MCF 10A (cell line): ENCODE measurements at regions not wholly inside any gene's neighbourhood (a gene's known extent, or its start where the extent isn't known, plus 50 kb on each side); places are given as distances from the start of the nearest gene placed in this dataset.

Experiments used
- BruUV-seq: library from RNA; stranded (reverse); fragments of 400-500 nt; replicated peaks from 2 replicates; lab custom pipeline; 2021; lab: Mats Ljungman, UMichigan
- CTCF ChIA-PET: fragments of 300-600 bp; sonication (Branson Sonifier 250); formaldehyde crosslinking; extraction: SDS; loops from one replicate; lab custom pipeline; 2021; ENCODE audit warnings: antibody characterized with exemption, inconsistent platforms; lab: Yijun Ruan, JAX
- POLR2A ChIA-PET: fragments of 300-600, 350-650 bp; sonication (Branson Sonifier 250); formaldehyde crosslinking; extraction: SDS; loops from one replicate; lab custom pipeline; 2020; ENCODE audit warnings: antibody characterized with exemption, inconsistent platforms; lab: Yijun Ruan, JAX
- DNase-seq: peaks from one replicate; pipeline ENCODE4 v3.0.0-alpha.2; 2018; ENCODE audit not compliant: unreplicated experiment
- H3K27ac Mint-ChIP-seq: one replicate; pipeline ENCODE4 v1.8.0; 2022; ENCODE audit warnings: mild to moderate bottlenecking, low read depth, mixed read lengths; ENCODE audit not compliant: unreplicated experiment
- H3K27me3 Mint-ChIP-seq: one replicate; pipeline ENCODE4 v1.8.0; 2022; ENCODE audit warnings: mixed read lengths; ENCODE audit not compliant: insufficient read depth, unreplicated experiment
- H3K36me3 Mint-ChIP-seq: one replicate; pipeline ENCODE4 v1.8.0; 2022; ENCODE audit warnings: mild to moderate bottlenecking, moderate library complexity, mixed read lengths; ENCODE audit not compliant: insufficient read depth, unreplicated experiment
- H3K4me1 Mint-ChIP-seq: one replicate; pipeline ENCODE4 v1.8.0; 2022; ENCODE audit warnings: mixed read lengths; ENCODE audit not compliant: insufficient read depth, unreplicated experiment
- H3K4me3 Mint-ChIP-seq: one replicate; pipeline ENCODE4 v1.8.0; 2022; ENCODE audit warnings: mild to moderate bottlenecking, moderate library complexity, mixed read lengths; ENCODE audit not compliant: unreplicated experiment
- H3K9me3 Mint-ChIP-seq: one replicate; pipeline ENCODE4 v1.8.0; 2022; ENCODE audit warnings: mixed read lengths; ENCODE audit not compliant: unreplicated experiment
- CTCF ChIP-seq: fragments of 200-600 bp; IDR thresholded peaks from one replicate; pipeline ENCODE4 v1.8.0; 2022; ENCODE audit warnings: antibody characterized with exemption, mild to moderate bottlenecking; ENCODE audit not compliant: unreplicated experiment
- intact Hi-C: fragments of 100-400 bp; cut with micrococcal nuclease; formaldehyde crosslinking; loops from 2 replicates; pipeline ENCODE4 v1.14.1; 2022

- Mint-ChIP-seq H3K27me3 (no peaks in the 10 kb centered on the region), H3K36me3 (no peaks in the 10 kb centered on the region), H3K9me3 (no peaks in the 10 kb centered on the region), H3K4me3 (no peak overlapping the region), H3K27ac (no peak overlapping the region), H3K4me1 (no peaks in the 10 kb centered on the region)
- intact Hi-C loops: no loop called here
- DNase-seq: no peak
- no peak for TF ChIP-seq CTCF
- BruUV-seq: no TSS peak
- ChIA-PET POLR2A (interaction anchor here (0.6 to 0.7 kb wide), 2 partner anchors 104 to 357 kb away, joined by 3 read pairs; no protein-coding TSS in a partner anchor), CTCF (interaction anchor here (0.5 to 1.2 kb wide), 2 partner anchors 9 to 131 kb away, joined by 3 read pairs; no protein-coding TSS in a partner anchor)
Observed at GRCh38 chr2:150919901-150920300, 341.8 kb downstream of the RBM43 start.

DNA sequence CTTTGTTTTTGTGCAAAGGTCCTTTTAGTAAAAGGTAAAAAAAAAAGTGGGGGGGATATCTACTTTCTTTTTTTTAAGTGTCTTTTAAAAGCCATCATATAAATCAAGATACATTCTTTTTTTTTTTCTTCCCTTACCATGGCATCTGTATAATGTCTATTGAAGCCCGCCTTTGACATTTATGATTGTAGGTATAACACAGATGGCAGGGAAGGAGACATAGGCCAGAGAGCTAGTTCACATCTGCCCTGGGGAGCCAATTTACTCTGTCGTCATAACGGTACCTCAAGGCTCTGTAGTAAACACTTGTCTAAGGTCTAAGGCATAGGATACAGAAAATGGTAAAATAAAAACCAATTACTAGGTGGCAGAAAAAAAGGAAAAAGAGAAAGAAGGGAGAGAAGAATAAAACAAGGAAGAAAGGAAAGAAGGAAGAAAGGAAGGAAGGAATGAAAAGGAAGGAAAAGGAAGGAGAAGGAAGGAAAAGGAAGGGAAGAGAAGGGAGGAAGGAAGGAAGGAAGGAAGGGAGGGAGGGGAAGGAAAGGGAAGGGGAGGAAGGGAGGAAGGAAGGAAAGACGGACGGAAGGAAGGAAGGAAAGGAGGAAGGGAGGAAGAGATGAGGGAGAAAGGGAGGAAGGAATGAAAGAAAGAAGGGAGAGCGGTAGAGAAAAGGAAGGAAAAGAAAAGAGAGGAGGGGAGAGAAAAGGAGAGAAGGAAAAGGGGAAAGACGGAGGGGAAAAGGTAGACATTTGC, 343.5 kb downstream of the RBM43 start:
- intact Hi-C loops: no loop called here
- ChIA-PET CTCF (interaction anchor here (0.6 to 0.8 kb wide), 2 partner anchors 20 to 310 kb away, joined by 3 to 5 read pairs; no protein-coding TSS in a partner anchor), POLR2A (no interaction called here)
- TF ChIP-seq CTCF: no peak
- Mint-ChIP-seq H3K9me3 (no peaks in the 10 kb centered on the region), H3K4me3 (no peak overlapping the region), H3K27ac (no peak overlapping the region), H3K27me3 (no peaks in the 10 kb centered on the region), H3K36me3 (no peaks in the 10 kb centered on the region), H3K4me1 (no peaks in the 10 kb centered on the region)
- BruUV-seq: no TSS peak
- no peak for DNase-seq

- BruUV-seq: no TSS peak
- Mint-ChIP-seq H3K4me1 (peaks cover 7% of the 10 kb centered on the region), H3K9me3 (no peaks in the 10 kb centered on the region), H3K27ac (no peak overlapping the region), H3K36me3 (no peaks in the 10 kb centered on the region), H3K4me3 (no peak overlapping the region), H3K27me3 (no peaks in the 10 kb centered on the region)
- intact Hi-C loops: no loop called here
- DNase-seq: no peak
- ChIA-PET CTCF (interaction anchor here (0.6 kb wide), 1 partner anchor 308 kb away, joined by 5 read pairs; no protein-coding TSS in a partner anchor), POLR2A (no interaction called here)
- no peak for TF ChIP-seq CTCF
Observed at GRCh38 chr2:150916467-150917396, 344.9 kb downstream of the RBM43 start.
